Limb (tissue), 2 donors: ENCODE measurements at regions not wholly inside any gene's neighbourhood (a gene's known extent, or its start where the extent isn't known, plus 50 kb on each side); places are given as distances from the start of the nearest gene placed in this dataset.

Experiments used
- DNase-seq, 2 donors: peaks; one replicate each; pipeline ENCODE4 v3.0.0-alpha.2; 2016; ENCODE audit errors: extremely low spot score in 2 of 2

- no peak for DNase-seq
Observed at GRCh38 chr10:125514206-125515162, 168.5 kb downstream of the TEX36 start.

- no peak for DNase-seq
Observed at GRCh38 chr10:125513429-125514182, 169.4 kb downstream of the TEX36 start.

GRCh38 chr10:125510998-125511397, 172.0 kb downstream of the TEX36 start:
- no peak for DNase-seq

- no peak for DNase-seq
Observed at GRCh38 chr10:125505648-125506047, 177.3 kb downstream of the TEX36 start.

GRCh38 chr10:125502276-125502675, 180.7 kb downstream of the TEX36 start:
- no peak for DNase-seq

GRCh38 chr10:125495386-125495785, 187.6 kb downstream of the TEX36 start:
- no peak for DNase-seq

- DNase-seq: no peak
Observed at GRCh38 chr10:125494651-125495239, 188.2 kb downstream of the TEX36 start.

- no peak for DNase-seq
Observed at GRCh38 chr10:125491381-125491780, 191.6 kb downstream of the TEX36 start.

GRCh38 chr10:125489731-125490130, 193.2 kb downstream of the TEX36 start:
- DNase-seq: no peak

GRCh38 chr10:125485665-125486064, 197.3 kb downstream of the TEX36 start:
- no peak for DNase-seq

- DNase-seq: no peak
Observed at GRCh38 chr10:125484035-125484732, 198.8 kb downstream of the TEX36 start.

- DNase-seq: no peak
Observed at GRCh38 chr10:125482637-125483036, 200.3 kb downstream of the TEX36 start.

- DNase-seq: no peak
Observed at GRCh38 chr10:125482108-125482507, 200.9 kb downstream of the TEX36 start.

GRCh38 chr10:125479059-125479458, 203.9 kb downstream of the TEX36 start:
- DNase-seq: no peak

GRCh38 chr10:125475815-125476214, 207.1 kb downstream of the TEX36 start:
- no peak for DNase-seq

GRCh38 chr10:125473143-125473793, 209.7 kb downstream of the TEX36 start:
- no peak for DNase-seq

GRCh38 chr10:125472010-125472607, 210.9 kb downstream of the TEX36 start:
- no peak for DNase-seq

- DNase-seq: no peak
Observed at GRCh38 chr10:125468278-125468677, 214.7 kb downstream of the TEX36 start.

GRCh38 chr10:125466685-125467084, 216.3 kb downstream of the TEX36 start:
- no peak for DNase-seq

- DNase-seq: no peak
Observed at GRCh38 chr10:125462845-125463244, 220.1 kb downstream of the TEX36 start.

GRCh38 chr10:125460326-125460725, 222.6 kb downstream of the TEX36 start:
- no peak for DNase-seq
